ENCODE measurements at regions not wholly inside any gene's neighbourhood (a gene's known extent, or its start where the extent isn't known, plus 50 kb on each side); places are given as distances from the start of the nearest gene placed in this dataset.
"Not testable (repeated sequence)": the region's sequence is repeated elsewhere in the genome, so short reads cannot be mapped to it uniquely, and the experiment has no call there.

GRCh38 chrX:96102997-96103396 is 581.6 kb upstream of the DIAPH2 start:
- no peak for DNase-seq (ENCODE audit: low read depth)
- H3K4me3 ChIP-seq (ENCODE audit: low read depth, low read length), result no peak overlapping the region
- TF ChIP-seq CTCF (IDR thresholded peaks at IDR 0.05; ENCODE audit: low read depth, low read length, missing control alignments), result no peak

DNA sequence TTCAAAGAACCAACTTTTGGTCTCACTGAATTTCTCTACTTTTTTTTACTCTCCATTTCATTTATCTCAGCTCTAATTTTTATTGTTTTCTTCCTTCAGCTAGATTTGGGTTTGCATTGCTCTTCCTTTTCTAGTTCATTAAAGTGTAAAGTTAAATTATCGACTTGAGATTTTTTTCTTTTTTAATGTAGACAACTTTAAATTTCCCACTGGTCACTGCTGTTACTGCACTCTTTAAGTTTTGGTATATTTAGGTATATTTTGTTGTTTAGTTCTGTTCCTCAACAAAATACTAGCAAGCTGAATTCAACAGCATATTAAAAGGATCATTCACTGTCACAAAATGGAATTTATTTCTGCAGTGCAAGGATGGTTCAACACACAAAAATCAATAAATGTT is 572.0 kb upstream of the DIAPH2 start:
- TF ChIP-seq CTCF (IDR thresholded peaks at IDR 0.05; ENCODE audit: low read depth, low read length, missing control alignments), result no peak
- DNase-seq (ENCODE audit: low read depth), result no peak
- H3K4me3 ChIP-seq (ENCODE audit: low read depth, low read length), result no peak overlapping the region

GRCh38 chrX:96126182-96126581 is 558.5 kb upstream of the DIAPH2 start:
- no peak for DNase-seq (ENCODE audit: low read depth)
- H3K4me3 ChIP-seq (ENCODE audit: low read depth, low read length), result no peak overlapping the region
- no peak for TF ChIP-seq CTCF (IDR thresholded peaks at IDR 0.05; ENCODE audit: low read depth, low read length, missing control alignments)

GRCh38 chrX:96128058-96128457 is 556.6 kb upstream of the DIAPH2 start:
- DNase-seq (ENCODE audit: low read depth); H3K4me3 ChIP-seq (ENCODE audit: low read depth, low read length): not testable (repeated sequence)

GRCh38 chrX:96140796-96141195 is 543.8 kb upstream of the DIAPH2 start:
- TF ChIP-seq CTCF (IDR thresholded peaks at IDR 0.05; ENCODE audit: low read depth, low read length, missing control alignments), result no peak
- no peak for DNase-seq (ENCODE audit: low read depth)

GRCh38 chrX:96147681-96148080 is 537.0 kb upstream of the DIAPH2 start:
- no peak overlapping the region for H3K4me3 ChIP-seq (ENCODE audit: low read depth, low read length)
- no peak for DNase-seq (ENCODE audit: low read depth)
- TF ChIP-seq CTCF (IDR thresholded peaks at IDR 0.05; ENCODE audit: low read depth, low read length, missing control alignments), result no peak

More at GRCh38 chrX:96140796-96141195, 543.8 kb upstream of the DIAPH2 start:
- H3K4me3 ChIP-seq (ENCODE audit: low read depth, low read length), result no peak overlapping the region

DNA sequence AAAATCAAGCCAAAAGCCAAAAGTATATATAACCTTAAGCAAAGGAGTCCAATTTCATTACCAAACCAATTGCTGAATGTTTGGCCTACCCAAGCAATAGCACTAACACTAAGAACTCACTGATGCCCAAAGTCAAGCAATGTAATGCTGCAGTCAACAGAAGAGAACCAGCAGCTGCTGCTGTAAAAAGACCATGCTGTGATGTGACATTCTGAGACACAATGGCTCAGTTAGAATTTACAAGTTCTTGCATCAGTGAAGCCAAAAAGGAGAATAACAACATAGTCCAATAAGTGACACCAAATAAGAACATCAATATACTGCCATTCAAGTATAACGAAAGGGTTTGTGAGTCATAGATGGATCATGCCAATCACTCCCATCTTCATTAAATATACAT is 514.0 kb upstream of the DIAPH2 start:
- DNase-seq (ENCODE audit: low read depth), result no peak
- no peak overlapping the region for H3K4me3 ChIP-seq (ENCODE audit: low read depth, low read length)
- no peak for TF ChIP-seq CTCF (IDR thresholded peaks at IDR 0.05; ENCODE audit: low read depth, low read length, missing control alignments)

- H3K4me3 ChIP-seq (ENCODE audit: low read depth, low read length), result no peak overlapping the region
- TF ChIP-seq CTCF (IDR thresholded peaks at IDR 0.05; ENCODE audit: low read depth, low read length, missing control alignments), result no peak
- DNase-seq (ENCODE audit: low read depth), result no peak
Measured at GRCh38 chrX:96176921-96177320, 507.7 kb upstream of the DIAPH2 start.

Measured in GM12864 (cell line).